GM19395 (cell line): ENCODE measurements at regions not wholly inside any gene's neighbourhood (a gene's known extent, or its start where the extent isn't known, plus 50 kb on each side); places are given as distances from the start of the nearest gene placed in this dataset.

Source experiments
- ATAC-seq: cut with Tn5 transposase; IDR thresholded peaks from one replicate; pipeline ENCODE4 v1.9.1; 2021; ENCODE audit warnings: mild to moderate bottlenecking, moderate library complexity; ENCODE audit not compliant: unreplicated experiment

GRCh38 chr2:18797133-18797845, 207.9 kb upstream of the NT5C1B start:
- ATAC-seq, result no peak

- ATAC-seq, result no peak
Measured at GRCh38 chr2:18795906-18796305, 206.5 kb upstream of the NT5C1B start.

- no peak for ATAC-seq
Measured at GRCh38 chr2:18792684-18793083, 203.3 kb upstream of the NT5C1B start.

GRCh38 chr2:18792226-18792629, 202.9 kb upstream of the NT5C1B start:
- no peak for ATAC-seq

- ATAC-seq, result no peak
Measured at GRCh38 chr2:18791172-18791797, 201.9 kb upstream of the NT5C1B start.

GRCh38 chr2:18790509-18791171, 201.3 kb upstream of the NT5C1B start:
- ATAC-seq, result no peak

- no peak for ATAC-seq
Measured at GRCh38 chr2:18788592-18788991, 199.2 kb upstream of the NT5C1B start.

GRCh38 chr2:18787726-18788125, 198.4 kb upstream of the NT5C1B start:
- ATAC-seq, result no peak

GRCh38 chr2:18784245-18784644, 194.9 kb upstream of the NT5C1B start:
- ATAC-seq, result no peak

- no peak for ATAC-seq
Measured at GRCh38 chr2:18781541-18782280, 192.3 kb upstream of the NT5C1B start.

GRCh38 chr2:18777250-18777812, 188.0 kb upstream of the NT5C1B start:
- no peak for ATAC-seq

GRCh38 chr2:18771212-18771611, 181.8 kb upstream of the NT5C1B start:
- ATAC-seq, result no peak

GRCh38 chr2:18763338-18763737, 174.0 kb upstream of the NT5C1B start:
- ATAC-seq, result no peak

- no peak for ATAC-seq
Measured at GRCh38 chr2:18762667-18763066, 173.3 kb upstream of the NT5C1B start.

- no peak for ATAC-seq
Measured at GRCh38 chr2:18754286-18754685, 164.9 kb upstream of the NT5C1B start.

GRCh38 chr2:18753722-18754121, 164.4 kb upstream of the NT5C1B start:
- no peak for ATAC-seq

- ATAC-seq, result no peak
Measured at GRCh38 chr2:18752667-18753422, 163.5 kb upstream of the NT5C1B start.

GRCh38 chr2:18752022-18752493, 162.7 kb upstream of the NT5C1B start:
- no peak for ATAC-seq

- no peak for ATAC-seq
Measured at GRCh38 chr2:18750672-18751554, 161.5 kb upstream of the NT5C1B start.
